Duodenal mucosa (tissue), 2 donors: ENCODE measurements at regions not wholly inside any gene's neighbourhood (a gene's known extent, or its start where the extent isn't known, plus 50 kb on each side); places are given as distances from the start of the nearest gene placed in this dataset.

Source experiments
- H3K27ac ChIP-seq: one replicate; pipeline ENCODE4 v1.7.0; 2013; ENCODE audit warnings: low read depth, low read length
- H3K27me3 ChIP-seq, 2 donors: one replicate each; pipeline ENCODE4 v1.7.0; 2013; ENCODE audit warnings: low read length in 2 of 2, control low read depth in 1 of 2; ENCODE audit not compliant: insufficient read depth in 2 of 2, control insufficient read depth in 1 of 2
- H3K36me3 ChIP-seq, 2 donors: one replicate each; pipeline ENCODE4 v1.7.0; 2013; ENCODE audit warnings: low read length in 2 of 2, control low read depth in 1 of 2; ENCODE audit not compliant: insufficient read depth in 2 of 2, control insufficient read depth in 1 of 2
- H3K4me1 ChIP-seq, 2 donors: one replicate each; pipeline ENCODE4 v1.7.0; 2013; ENCODE audit warnings: low read length in 2 of 2, control low read depth in 1 of 2; ENCODE audit not compliant: insufficient read depth in 2 of 2, control insufficient read depth in 1 of 2
- H3K4me3 ChIP-seq, 2 donors: one replicate each; pipeline ENCODE4 v1.7.0; 2013; ENCODE audit warnings: low read length in 2 of 2, low read depth in 1 of 2
- H3K9ac ChIP-seq, 2 donors: one replicate each; pipeline ENCODE4 v1.7.0; 2013; ENCODE audit warnings: low read length in 2 of 2, low read depth in 1 of 2
- H3K9me3 ChIP-seq, 2 donors: one replicate each; pipeline ENCODE4 v1.7.0; 2013; ENCODE audit warnings: low read length in 2 of 2, control low read depth in 1 of 2; ENCODE audit not compliant: control insufficient read depth in 1 of 2

GRCh38 chr11:115698243-115698642 lies 194.0 kb upstream of the CADM1 start:
- no peak overlapping the region for H3K4me3 ChIP-seq
- H3K27ac ChIP-seq: no peak overlapping the region

GRCh38 chr11:115696563-115696962 lies 192.3 kb upstream of the CADM1 start:
- no peaks in the 10 kb centered on the region for H3K9me3 ChIP-seq
- peaks cover 0 to 4% of the 10 kb centered on the region in 2 donors for H3K4me1 ChIP-seq
- H3K27ac ChIP-seq: no peak overlapping the region
- H3K36me3 ChIP-seq: no peaks in the 10 kb centered on the region
- H3K9ac ChIP-seq: no peak overlapping the region
- no peaks in the 10 kb centered on the region for H3K27me3 ChIP-seq
- H3K4me3 ChIP-seq: no peak overlapping the region

More at GRCh38 chr11:115698243-115698642, 194.0 kb upstream of the CADM1 start:
- Histone ChIP-seq H3K36me3 (no peaks in the 10 kb centered on the region), H3K4me1 (peaks cover 0 to 4% of the 10 kb centered on the region in 2 donors), H3K27me3 (no peaks in the 10 kb centered on the region), H3K9me3 (no peaks in the 10 kb centered on the region), H3K9ac (no peak overlapping the region)

GRCh38 chr11:115695677-115696364 lies 191.6 kb upstream of the CADM1 start:
- peaks cover 0 to 4% of the 10 kb centered on the region in 2 donors for H3K4me1 ChIP-seq
- H3K27ac ChIP-seq: no peak overlapping the region
- no peak overlapping the region for H3K9ac ChIP-seq
- H3K36me3 ChIP-seq: no peaks in the 10 kb centered on the region
- no peaks in the 10 kb centered on the region for H3K9me3 ChIP-seq
- H3K27me3 ChIP-seq: no peaks in the 10 kb centered on the region
- no peak overlapping the region for H3K4me3 ChIP-seq

GRCh38 chr11:115693002-115693401 lies 188.8 kb upstream of the CADM1 start:
- H3K27me3 ChIP-seq: no peaks in the 10 kb centered on the region

GRCh38 chr11:115691030-115691429 lies 186.8 kb upstream of the CADM1 start:
- Histone ChIP-seq H3K27ac (no peak overlapping the region), H3K9ac (no peak overlapping the region), H3K4me3 (no peak overlapping the region), H3K4me1 (no peaks in the 10 kb centered on the region), H3K9me3 (no peaks in the 10 kb centered on the region), H3K27me3 (no peaks in the 10 kb centered on the region), H3K36me3 (no peaks in the 10 kb centered on the region)

More at GRCh38 chr11:115693002-115693401, 188.8 kb upstream of the CADM1 start:
- Histone ChIP-seq H3K9me3 (no peaks in the 10 kb centered on the region), H3K4me3 (no peak overlapping the region), H3K27ac (no peak overlapping the region), H3K4me1 (no peaks in the 10 kb centered on the region), H3K9ac (no peak overlapping the region), H3K36me3 (no peaks in the 10 kb centered on the region)

- Histone ChIP-seq H3K9me3 (no peaks in the 10 kb centered on the region), H3K27ac (no peak overlapping the region), H3K36me3 (no peaks in the 10 kb centered on the region), H3K27me3 (no peaks in the 10 kb centered on the region), H3K9ac (no peak overlapping the region), H3K4me1 (no peaks in the 10 kb centered on the region), H3K4me3 (no peak overlapping the region)
These were observed 183.7 kb upstream of the CADM1 start for GRCh38 chr11:115687934-115688333.

- Histone ChIP-seq H3K4me3 (no peak overlapping the region), H3K9me3 (no peaks in the 10 kb centered on the region), H3K9ac (no peak overlapping the region), H3K36me3 (no peaks in the 10 kb centered on the region), H3K4me1 (no peaks in the 10 kb centered on the region), H3K27me3 (no peaks in the 10 kb centered on the region), H3K27ac (no peak overlapping the region)
These were observed 180.5 kb upstream of the CADM1 start for GRCh38 chr11:115684699-115685098.

- no peak overlapping the region for H3K27ac ChIP-seq
- no peak overlapping the region for H3K4me3 ChIP-seq
- H3K36me3 ChIP-seq: no peaks in the 10 kb centered on the region
- H3K9me3 ChIP-seq: no peaks in the 10 kb centered on the region
- no peak overlapping the region for H3K9ac ChIP-seq
- no peaks in the 10 kb centered on the region for H3K27me3 ChIP-seq
- no peaks in the 10 kb centered on the region for H3K4me1 ChIP-seq
These were observed 179.9 kb upstream of the CADM1 start for GRCh38 chr11:115684135-115684534.

- Histone ChIP-seq H3K36me3 (no peaks in the 10 kb centered on the region), H3K9me3 (no peaks in the 10 kb centered on the region), H3K9ac (no peak overlapping the region), H3K27me3 (no peaks in the 10 kb centered on the region), H3K27ac (no peak overlapping the region), H3K4me1 (no peaks in the 10 kb centered on the region), H3K4me3 (no peak overlapping the region)
These were observed 178.7 kb upstream of the CADM1 start for GRCh38 chr11:115682888-115683287.

GRCh38 chr11:115682101-115682500 lies 177.9 kb upstream of the CADM1 start:
- no peak overlapping the region for H3K4me3 ChIP-seq
- no peak overlapping the region for H3K9ac ChIP-seq
- no peaks in the 10 kb centered on the region for H3K9me3 ChIP-seq
- H3K27ac ChIP-seq: no peak overlapping the region
- H3K27me3 ChIP-seq: no peaks in the 10 kb centered on the region
- no peaks in the 10 kb centered on the region for H3K4me1 ChIP-seq
- no peaks in the 10 kb centered on the region for H3K36me3 ChIP-seq
